H1 (cell line): ENCODE measurements at regions not wholly inside any gene's neighbourhood (a gene's known extent, or its start where the extent isn't known, plus 50 kb on each side); places are given as distances from the start of the nearest gene placed in this dataset.
"Not testable (repeated sequence)": the region's sequence is repeated elsewhere in the genome, so short reads cannot be mapped to it uniquely, and the experiment has no call there.

ENCODE experiments used
- CTCF ChIA-PET: fragments of 300-600 bp; sonication (Branson Sonifier 250); formaldehyde crosslinking; loops from one replicate; lab custom pipeline; 2021; ENCODE audit not compliant: partially characterized antibody; lab: Charles Lee
- POLR2A ChIA-PET: fragments of 300-600 bp; sonication (Branson Sonifier 250); formaldehyde crosslinking; loops from one replicate; lab custom pipeline; 2021; ENCODE audit warnings: inconsistent platforms; ENCODE audit not compliant: partially characterized antibody; lab: Charles Lee
- DNase-seq, 2 experiments: peaks; one replicate each; pipeline versions ENCODE4 v3.0.0 to v3.0.0-alpha.2; 2010 to 2022; ENCODE audit warnings: low spot score in 2 of 2, low read depth in 1 of 2, mixed read lengths in 1 of 2
- FAIRE-seq: peaks from 2 replicates; lab custom pipeline; 2011; peaks lifted over from hg19 to GRCh38; lab: Jason Lieb, UNC
- H2AFZ ChIP-seq: 2 replicates; pipeline ENCODE4 v1.8.1; 2012; ENCODE audit warnings: low read length, inconsistent platforms
- H2AK5ac ChIP-seq: 2 replicates; pipeline ENCODE4 v1.6.1; 2013; ENCODE audit warnings: low read depth, low read length
- H2BK120ac ChIP-seq: replicated peaks from 2 replicates; pipeline ENCODE3; 2013; ENCODE audit warnings: low read depth, low read length, inconsistent platforms
- H2BK12ac ChIP-seq: 2 replicates; pipeline ENCODE4 v1.6.1; 2013; ENCODE audit warnings: low read depth, low read length
- H2BK15ac ChIP-seq: 2 replicates; pipeline ENCODE4 v1.6.1; 2013; ENCODE audit warnings: low read length
- H2BK20ac ChIP-seq: 2 replicates; pipeline ENCODE4 v1.6.1; 2013; ENCODE audit warnings: low read length
- H2BK5ac ChIP-seq: 2 replicates; pipeline ENCODE4 v1.6.1; 2013; ENCODE audit warnings: low read depth, low read length
- H3K14ac ChIP-seq: 2 replicates; pipeline ENCODE4 v1.6.1; 2013; ENCODE audit warnings: inconsistent platforms; ENCODE audit not compliant: insufficient read length
- H3K18ac ChIP-seq: 2 replicates; pipeline ENCODE4 v1.6.1; 2013; ENCODE audit warnings: low read length; ENCODE audit errors: extremely low read depth
- H3K23ac ChIP-seq: 2 replicates; pipeline ENCODE4 v1.6.1; 2013; ENCODE audit warnings: inconsistent platforms; ENCODE audit not compliant: insufficient read length
- H3K23me2 ChIP-seq: 2 replicates; pipeline ENCODE4 v1.6.1; 2013; ENCODE audit warnings: low read depth, low read length
- H3K27ac ChIP-seq: 2 replicates; pipeline ENCODE4 v1.6.1; 2011; ENCODE audit warnings: low read depth, low read length, inconsistent platforms
- H3K27me3 ChIP-seq, 4 experiments: replicated peaks in 1 of 4; 1 replicate in 1 of 4; 2 replicates in 3 of 4; pipeline versions ENCODE4 v1.6.1 to v1.8.1; 2011 to 2013; ENCODE audit warnings: low read length in 3 of 4, mild to moderate bottlenecking in 3 of 4, inconsistent platforms in 2 of 4, mixed read lengths in 2 of 4, moderate library complexity in 1 of 4; ENCODE audit not compliant: control insufficient read depth in 3 of 4, insufficient read depth in 3 of 4; ENCODE audit errors: extremely low read depth in 1 of 4
- H3K36me3 ChIP-seq, 4 experiments: 2 replicates each; pipeline versions ENCODE4 v1.6.1 to v1.8.1; 2011 to 2013; ENCODE audit warnings: mild to moderate bottlenecking in 4 of 4, low read length in 3 of 4, moderate library complexity in 2 of 4, control low read depth in 1 of 4, inconsistent platforms in 1 of 4; ENCODE audit not compliant: insufficient read depth in 4 of 4, control insufficient read depth in 2 of 4
- H3K4ac ChIP-seq: replicated peaks from 2 replicates; pipeline ENCODE3; 2013; ENCODE audit warnings: low read length, low read depth, mixed read lengths, inconsistent platforms; ENCODE audit not compliant: insufficient read length
- H3K4me1 ChIP-seq, 4 experiments: replicated peaks in 1 of 4; 1 replicate in 1 of 4; 2 replicates in 3 of 4; pipeline versions ENCODE4 v1.6.1 to v1.8.1; 2011 to 2013; ENCODE audit warnings: low read length in 3 of 4, inconsistent platforms in 2 of 4, mixed read lengths in 1 of 4; ENCODE audit not compliant: insufficient read depth in 4 of 4, control insufficient read depth in 3 of 4
- H3K4me2 ChIP-seq, 2 experiments: 2 replicates each; pipeline versions ENCODE4 v1.6.1 to v1.8.1; 2011 to 2013; ENCODE audit warnings: low read depth in 2 of 2, low read length in 2 of 2, control low read depth in 1 of 2, inconsistent platforms in 1 of 2, mild to moderate bottlenecking in 1 of 2; ENCODE audit not compliant: insufficient read depth in 1 of 2
- H3K4me3 ChIP-seq, 4 experiments: fragments of 200-600, 300-600 bp in 1 of 4; sonication (generic), shearing (Covaris generic), sonication (Bioruptor Twin) in 1 of 4; 2 replicates each; pipeline versions ENCODE4 v1.5.1 to v1.8.1; 2011 to 2016; ENCODE audit warnings: low read length in 4 of 4, low read depth in 3 of 4, control low read depth in 2 of 4, inconsistent platforms in 2 of 4, mild to moderate bottlenecking in 2 of 4, mixed read lengths in 1 of 4, moderate library complexity in 1 of 4; ENCODE audit not compliant: insufficient read depth in 2 of 4; ENCODE audit errors: extremely low read depth in 1 of 4
- H3K56ac ChIP-seq: replicated peaks from 2 replicates; pipeline ENCODE3; 2013; ENCODE audit warnings: low read depth, mild to moderate bottlenecking, mixed read lengths, low read length, inconsistent platforms; ENCODE audit not compliant: insufficient read length
- H3K79me1 ChIP-seq: 2 replicates; pipeline ENCODE4 v1.6.1; 2013; ENCODE audit warnings: low read depth, low read length, control low read depth
- H3K79me2 ChIP-seq, 2 experiments: 2 replicates each; pipeline versions ENCODE4 v1.6.1 to v1.8.1; 2012 to 2013; ENCODE audit warnings: low read length in 2 of 2, mild to moderate bottlenecking in 2 of 2, inconsistent platforms in 1 of 2; ENCODE audit not compliant: insufficient read depth in 2 of 2, control insufficient read depth in 1 of 2
- H3K9ac ChIP-seq, 4 experiments: replicated peaks in 1 of 4; 1 replicate in 1 of 4; 2 replicates in 3 of 4; pipeline versions ENCODE4 v1.6.1 to v1.8.1; 2011 to 2013; ENCODE audit warnings: low read depth in 3 of 4, low read length in 3 of 4, control low read depth in 2 of 4, mild to moderate bottlenecking in 2 of 4, moderate library complexity in 2 of 4, inconsistent platforms in 1 of 4; ENCODE audit errors: extremely low read depth in 1 of 4
- H3K9me3 ChIP-seq, 2 experiments: 2 replicates each; pipeline versions ENCODE4 v1.6.1 to v1.8.1; 2012 to 2013; ENCODE audit warnings: mild to moderate bottlenecking in 2 of 2, moderate library complexity in 2 of 2, control low read depth in 1 of 2, inconsistent platforms in 1 of 2, low read depth in 1 of 2, low read length in 1 of 2, mixed read lengths in 1 of 2; ENCODE audit not compliant: insufficient read depth in 2 of 2
- H4K20me1 ChIP-seq, 2 experiments: replicated peaks in 1 of 2; 2 replicates each; pipeline versions ENCODE3 to v1.8.1; 2011 to 2013; ENCODE audit warnings: inconsistent platforms in 2 of 2, low read length in 2 of 2, mild to moderate bottlenecking in 1 of 2; ENCODE audit not compliant: insufficient read depth in 2 of 2, control insufficient read depth in 1 of 2
- H4K5ac ChIP-seq: 2 replicates; pipeline ENCODE4 v1.6.1; 2013; ENCODE audit warnings: low read length, low read depth, mixed read lengths, inconsistent platforms; ENCODE audit not compliant: insufficient read length
- H4K8ac ChIP-seq: 2 replicates; pipeline ENCODE4 v1.8.0; 2013; ENCODE audit warnings: mild to moderate bottlenecking, moderate library complexity, low read length, inconsistent platforms; ENCODE audit not compliant: insufficient read depth; ENCODE audit errors: extremely low read depth
- H4K91ac ChIP-seq: replicated peaks from 2 replicates; pipeline ENCODE3; 2013; ENCODE audit warnings: low read length, mixed read lengths, inconsistent platforms; ENCODE audit not compliant: insufficient read length
- WGBS, 2 experiments: shearing (Covaris generic) in 1 of 2; methylation state at CpG; one replicate each; pipeline versions ENCODE4 v1.1.6 to v1.1.7; 2013 to 2015; ENCODE audit warnings: low lambda C conversion rate in 2 of 2, mixed read lengths in 2 of 2, inconsistent platforms in 1 of 2, low coverage in 1 of 2, missing lambda C conversion rate in 1 of 2; ENCODE audit not compliant: insufficient replicate concordance in 2 of 2, insufficient coverage in 1 of 2, insufficient read length in 1 of 2; ENCODE audit errors: extremely low coverage in 1 of 2, missing lambda C conversion rate in 1 of 2; 5-methylcytosine and 5-hydroxymethylcytosine counted together

- FAIRE-seq, H2BK15ac ChIP-seq, H3K23ac ChIP-seq, H2AFZ ChIP-seq, H3K56ac ChIP-seq, H4K5ac ChIP-seq, H3K18ac ChIP-seq, H3K4ac ChIP-seq, DNase-seq, H3K4me3 ChIP-seq, H3K27me3 ChIP-seq, H4K91ac ChIP-seq, H3K4me1 ChIP-seq, H2BK20ac ChIP-seq, H3K14ac ChIP-seq, CTCF ChIA-PET, H2AK5ac ChIP-seq, H3K23me2 ChIP-seq, H3K9ac ChIP-seq, H3K27ac ChIP-seq, H4K20me1 ChIP-seq, H3K79me1 ChIP-seq, H3K79me2 ChIP-seq, H2BK12ac ChIP-seq, H2BK5ac ChIP-seq, H2BK120ac ChIP-seq, H3K36me3 ChIP-seq, H3K4me2 ChIP-seq, POLR2A ChIA-PET, H4K8ac ChIP-seq: not testable (repeated sequence)
- peaks cover 8 to 13% of the 10 kb centered on the region in 2 experiments for H3K9me3 ChIP-seq
- 100% methylated on average over 2 of the region's 3 CpGs; no CpG with 5 or more reads in 1 of the 2 experiments for whole genome bisulfite sequencing, 2 experiments
Observed at GRCh38 chr6:16014325-16014724, 114.6 kb upstream of the MYLIP start.
